CD4-positive, alpha-beta T cell (primary cell): ENCODE measurements at regions not wholly inside any gene's neighbourhood (a gene's known extent, or its start where the extent isn't known, plus 50 kb on each side); places are given as distances from the start of the nearest gene placed in this dataset.
"Not testable (repeated sequence)": the region's sequence is repeated elsewhere in the genome, so short reads cannot be mapped to it uniquely, and the experiment has no call there.

Experiments
- ATAC-seq: fragments of 200-7000 bp; cut with Tn5 transposase; one replicate; pipeline ENCODE4 v1.10.0; 2022; ENCODE audit warnings: mild to moderate bottlenecking; ENCODE audit not compliant: poor library complexity
- CTCF ChIA-PET: fragments of 350-600 bp; sonication (Branson Sonifier 250); formaldehyde crosslinking; loops from one replicate; lab custom pipeline; 2021; ENCODE audit warnings: antibody characterized with exemption, inconsistent platforms; lab: Charles Lee
- POLR2A ChIA-PET: fragments of 350-600 bp; sonication (Branson Sonifier 250); formaldehyde crosslinking; loops from one replicate; lab custom pipeline; 2021; ENCODE audit warnings: antibody characterized with exemption, inconsistent platforms; lab: Charles Lee
- DNase-seq, 14 experiments: peaks; one replicate each; pipeline ENCODE4 v3.0.0-alpha.2; 2013 to 2020; ENCODE audit warnings: mixed read lengths in 2 of 14
- H3K27ac ChIP-seq, 2 donors: one replicate each; pipeline versions ENCODE4 v1.5.1 to v1.7.0; 2013; ENCODE audit warnings: low read length in 2 of 2, low read depth in 1 of 2, mild to moderate bottlenecking in 1 of 2
- H3K27me3 ChIP-seq, 2 experiments: 1 replicate in 1 of 2; 2 replicates in 1 of 2; pipeline versions ENCODE4 v1.6.1 to v1.7.0; 2013; ENCODE audit warnings: low read length in 2 of 2, control low read depth in 1 of 2, mild to moderate bottlenecking in 1 of 2, moderate library complexity in 1 of 2; ENCODE audit not compliant: insufficient read depth in 2 of 2, control insufficient read depth in 1 of 2
- H3K36me3 ChIP-seq: one replicate; pipeline ENCODE4 v1.6.1; 2013; ENCODE audit warnings: low read length, control low read depth; ENCODE audit not compliant: insufficient read depth
- H3K4me1 ChIP-seq: one replicate; pipeline ENCODE4 v1.6.1; 2013; ENCODE audit warnings: low read length, control low read depth; ENCODE audit not compliant: insufficient read depth
- H3K4me3 ChIP-seq: one replicate; pipeline ENCODE4 v1.5.1; 2013; ENCODE audit warnings: mild to moderate bottlenecking, low read length, moderate library complexity
- H3K9me3 ChIP-seq, 2 experiments: 1 replicate in 1 of 2; 2 replicates in 1 of 2; pipeline versions ENCODE4 v1.6.1 to v1.7.0; 2013; ENCODE audit warnings: low read length in 2 of 2, mild to moderate bottlenecking in 2 of 2, control low read depth in 1 of 2, moderate library complexity in 1 of 2; ENCODE audit not compliant: control insufficient read depth in 1 of 2, insufficient read depth in 1 of 2
- H3K27ac Mint-ChIP-seq: one replicate; pipeline ENCODE4 v1.8.0; 2020; ENCODE audit warnings: mixed read lengths
- H3K27me3 Mint-ChIP-seq: one replicate; pipeline ENCODE4 v1.8.0; 2021; ENCODE audit warnings: mixed read lengths
- H3K36me3 Mint-ChIP-seq: one replicate; pipeline ENCODE4 v1.8.0; 2021; ENCODE audit warnings: low read depth, mixed read lengths
- H3K4me1 Mint-ChIP-seq: one replicate; pipeline ENCODE4 v1.8.0; 2021; ENCODE audit warnings: low read depth, mixed read lengths
- H3K4me3 Mint-ChIP-seq: one replicate; pipeline ENCODE4 v1.8.0; 2020; ENCODE audit warnings: mild to moderate bottlenecking, mixed read lengths
- H3K9me3 Mint-ChIP-seq: one replicate; pipeline ENCODE4 v1.8.0; 2020; ENCODE audit warnings: mixed read lengths
- intact Hi-C, 2 experiments: fragments of 100-400 bp; cut with DNase I in 1 of 2; cut with micrococcal nuclease in 1 of 2; formaldehyde crosslinking; loops; one replicate each; pipeline versions ENCODE4 v1.15.1 to v1.9.0; 2023 to 2025; cut with DNase I, micrococcal nuclease
- TF ChIP-seq, protein P1 (sequence below): fragments of 200-600 bp; IDR thresholded peaks from one replicate; pipeline ENCODE4 v1.8.0; 2022; ENCODE audit warnings: antibody characterized with exemption, mild to moderate bottlenecking

DNA sequence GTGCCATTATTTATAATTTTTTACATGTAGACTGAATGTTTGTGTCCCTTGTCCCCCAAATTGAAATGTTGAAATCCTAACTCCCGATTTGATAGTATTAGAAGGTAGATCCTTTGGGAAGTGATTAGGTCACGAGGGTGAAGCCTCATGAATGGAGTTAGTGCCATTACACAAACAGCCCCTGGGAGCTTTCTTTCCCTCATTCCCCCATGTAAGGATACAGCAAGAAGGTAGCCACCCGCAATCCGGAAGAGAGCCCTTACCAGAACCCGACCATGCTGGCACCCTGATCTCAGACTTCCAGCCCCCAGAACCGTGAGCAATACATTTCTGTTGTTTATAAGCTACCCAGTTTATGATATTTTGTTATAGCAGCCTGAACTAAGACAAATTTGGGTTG is 143.2 kb downstream of the NPIPB5 start:
- DNase-seq = no peak
- H3K4me3 ChIP-seq = no peak overlapping the region
- POLR2A ChIA-PET = no interaction called here
- no peaks in the 10 kb centered on the region for H3K4me1 ChIP-seq
- H3K9me3 ChIP-seq = no peaks in the 10 kb centered on the region
- no peaks in the 10 kb centered on the region for H3K36me3 ChIP-seq
- Mint-ChIP-seq H3K36me3 (no peaks in the 10 kb centered on the region), H3K4me3 (no peak overlapping the region), H3K4me1 (no peaks in the 10 kb centered on the region), H3K27ac (no peak overlapping the region), H3K27me3 (peaks cover 34% of the 10 kb centered on the region), H3K9me3 (no peaks in the 10 kb centered on the region)
- no peak for ATAC-seq
- CTCF ChIA-PET = no interaction called here
- TF ChIP-seq, protein P1, sequence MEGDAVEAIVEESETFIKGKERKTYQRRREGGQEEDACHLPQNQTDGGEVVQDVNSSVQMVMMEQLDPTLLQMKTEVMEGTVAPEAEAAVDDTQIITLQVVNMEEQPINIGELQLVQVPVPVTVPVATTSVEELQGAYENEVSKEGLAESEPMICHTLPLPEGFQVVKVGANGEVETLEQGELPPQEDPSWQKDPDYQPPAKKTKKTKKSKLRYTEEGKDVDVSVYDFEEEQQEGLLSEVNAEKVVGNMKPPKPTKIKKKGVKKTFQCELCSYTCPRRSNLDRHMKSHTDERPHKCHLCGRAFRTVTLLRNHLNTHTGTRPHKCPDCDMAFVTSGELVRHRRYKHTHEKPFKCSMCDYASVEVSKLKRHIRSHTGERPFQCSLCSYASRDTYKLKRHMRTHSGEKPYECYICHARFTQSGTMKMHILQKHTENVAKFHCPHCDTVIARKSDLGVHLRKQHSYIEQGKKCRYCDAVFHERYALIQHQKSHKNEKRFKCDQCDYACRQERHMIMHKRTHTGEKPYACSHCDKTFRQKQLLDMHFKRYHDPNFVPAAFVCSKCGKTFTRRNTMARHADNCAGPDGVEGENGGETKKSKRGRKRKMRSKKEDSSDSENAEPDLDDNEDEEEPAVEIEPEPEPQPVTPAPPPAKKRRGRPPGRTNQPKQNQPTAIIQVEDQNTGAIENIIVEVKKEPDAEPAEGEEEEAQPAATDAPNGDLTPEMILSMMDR = no peak
- intact Hi-C loops = no loop called here
- H3K27ac ChIP-seq = no peak overlapping the region
- peaks cover 4 to 12% of the 10 kb centered on the region in 2 experiments for H3K27me3 ChIP-seq

- ATAC-seq, H3K27ac Mint-ChIP-seq, H3K36me3 ChIP-seq, H3K4me3 Mint-ChIP-seq, H3K9me3 Mint-ChIP-seq, H3K27ac ChIP-seq, H3K36me3 Mint-ChIP-seq, H3K4me1 ChIP-seq, H3K4me1 Mint-ChIP-seq, POLR2A ChIA-PET, H3K9me3 ChIP-seq, intact Hi-C loops, H3K4me3 ChIP-seq, DNase-seq: not testable (repeated sequence)
- CTCF ChIA-PET = interaction anchor here (1.0 kb wide), 1 partner anchor 11 kb away, joined by 5 read pairs; no protein-coding TSS in a partner anchor
- peaks cover 34% of the 10 kb centered on the region for H3K27me3 Mint-ChIP-seq
- peaks cover 10% of the 10 kb centered on the region in 2 experiments for H3K27me3 ChIP-seq
Observed at GRCh38 chr16:22656573-22656972, 145.9 kb downstream of the NPIPB5 start.

DNA sequence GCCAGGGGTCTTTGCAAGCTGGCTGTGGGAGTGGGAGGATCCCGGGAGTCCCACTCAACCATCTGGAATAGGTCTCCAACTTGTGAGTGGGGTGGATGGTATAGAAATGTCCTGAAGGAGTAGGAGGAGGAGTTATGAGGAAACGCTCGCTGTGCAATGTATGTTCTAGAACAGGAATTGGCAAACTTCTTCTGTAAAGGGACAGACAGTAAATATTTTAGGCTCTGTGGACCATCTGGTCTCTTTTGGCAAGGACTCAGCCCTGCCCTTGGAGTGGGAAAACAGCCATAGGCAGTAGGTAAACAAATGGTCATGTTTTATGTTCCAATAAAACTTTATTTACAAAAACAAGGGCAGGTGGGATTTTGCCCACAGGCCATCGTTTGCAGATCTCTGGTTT is 149.2 kb downstream of the NPIPB5 start:
- Histone ChIP-seq H3K4me3 (no peak overlapping the region), H3K27ac (no peak overlapping the region), H3K4me1 (no peaks in the 10 kb centered on the region), H3K36me3 (no peaks in the 10 kb centered on the region), H3K27me3 (peaks cover 5 to 26% of the 10 kb centered on the region in 2 experiments), H3K9me3 (peaks cover 0 to 7% of the 10 kb centered on the region in 2 experiments)
- DNase-seq (no peak), ATAC-seq (no peak)
- ChIA-PET POLR2A (no interaction called here), CTCF (no interaction called here)
- Mint-ChIP-seq H3K4me1 (no peaks in the 10 kb centered on the region), H3K27ac (no peak overlapping the region), H3K4me3 (no peak overlapping the region), H3K27me3 (peaks cover 12% of the 10 kb centered on the region), H3K9me3 (no peaks in the 10 kb centered on the region), H3K36me3 (no peaks in the 10 kb centered on the region)
- intact Hi-C loops = no loop called here
- TF ChIP-seq, protein P1 = no peak

GRCh38 chr16:22660441-22661160 is 149.9 kb downstream of the NPIPB5 start:
- Mint-ChIP-seq H3K4me1 (no peaks in the 10 kb centered on the region), H3K27ac (no peak overlapping the region), H3K36me3 (no peaks in the 10 kb centered on the region), H3K9me3 (no peaks in the 10 kb centered on the region), H3K4me3 (no peak overlapping the region), H3K27me3 (peaks cover 7% of the 10 kb centered on the region)
- Histone ChIP-seq H3K27me3 (peaks cover 7 to 27% of the 10 kb centered on the region in 2 experiments), H3K36me3 (no peaks in the 10 kb centered on the region), H3K9me3 (peaks cover 0 to 7% of the 10 kb centered on the region in 2 experiments), H3K27ac (no peak overlapping the region), H3K4me3 (no peak overlapping the region), H3K4me1 (no peaks in the 10 kb centered on the region)
- DNase-seq = no peak
- TF ChIP-seq, protein P1 = no peak
- intact Hi-C loops = no loop called here
- ChIA-PET POLR2A (no interaction called here), CTCF (no interaction called here)
- no peak for ATAC-seq
